HCT116 (cell line): ENCODE measurements at regions not wholly inside any gene's neighbourhood (a gene's known extent, or its start where the extent isn't known, plus 50 kb on each side); places are given as distances from the start of the nearest gene placed in this dataset.

Experiments used
- ATAC-seq: fragments of 200-7000 bp; cut with Tn5 transposase; 2 replicates; pipeline ENCODE4 v1.9.1; 2020; ENCODE audit warnings: mild to moderate bottlenecking, moderate library complexity
- BruUV-seq: library from RNA; stranded (reverse); fragments of 400-500 nt; replicated peaks from 2 replicates; lab custom pipeline; 2021; lab: Mats Ljungman, UMichigan
- CTCF ChIA-PET: fragments of 300-600 bp; sonication (Branson Sonifier 250); formaldehyde crosslinking; loops from one replicate; lab custom pipeline; 2021; ENCODE audit warnings: antibody characterized with exemption; lab: Charles Lee
- POLR2A ChIA-PET: fragments of 300-600, 350-600 bp; sonication (Branson Sonifier 250); formaldehyde crosslinking; loops from one replicate; lab custom pipeline; 2021; ENCODE audit warnings: antibody characterized with exemption; lab: Charles Lee
- RAD21 ChIA-PET, 2 experiments: fragments of 300-600 bp; sonication (Branson Sonifier 250); formaldehyde crosslinking; loops; one replicate each; lab custom pipeline; 2023; ENCODE audit warnings: low total read pairs in 2 of 2; ENCODE audit not compliant: uncharacterized antibody in 2 of 2, unreplicated experiment in 2 of 2, low non-redundant PET in 1 of 2; lab: Charles Lee
- DNase-seq: peaks from one replicate; pipeline ENCODE4 v3.0.0-alpha.2; 2010; ENCODE audit warnings: low read depth, low spot score
- H2AFZ ChIP-seq: fragments of 200-600 bp; shearing (Covaris generic), sonication (generic); 2 replicates; pipeline ENCODE4 v1.6.1; 2017; ENCODE audit warnings: low read depth, mixed run types, mixed read lengths, antibody characterized with exemption, low read length; ENCODE audit not compliant: poor library complexity, severe bottlenecking
- H3K27ac ChIP-seq: 2 replicates; pipeline ENCODE4 v1.5.1; 2012; ENCODE audit warnings: low read depth, low read length
- H3K27me3 ChIP-seq: fragments of 200-600 bp; sonication (generic); 2 replicates; pipeline ENCODE4 v1.6.1; 2016; ENCODE audit warnings: mixed run types, low read length, mixed read lengths; ENCODE audit not compliant: insufficient read depth
- H3K36me3 ChIP-seq, 2 experiments: fragments of 200-500 bp in 1 of 2; fragments of 200-600 bp in 1 of 2; sonication (Bioruptor generic) in 1 of 2; sonication (generic) in 1 of 2; 2 replicates each; pipeline versions ENCODE4 v1.5.1 to v1.6.1; 2014 to 2016; ENCODE audit warnings: low read length in 2 of 2, inconsistent platforms in 1 of 2, mixed read lengths in 1 of 2, mixed run types in 1 of 2; ENCODE audit not compliant: insufficient read depth in 2 of 2, control insufficient read depth in 1 of 2
- H3K4me1 ChIP-seq, 2 experiments: fragments of 200-600 bp in 1 of 2; sonication (generic) in 1 of 2; 2 replicates each; pipeline versions ENCODE4 v1.5.1 to v1.6.1; 2012 to 2017; ENCODE audit warnings: low read length in 2 of 2, inconsistent platforms in 1 of 2, mild to moderate bottlenecking in 1 of 2, mixed read lengths in 1 of 2, mixed run types in 1 of 2, moderate library complexity in 1 of 2; ENCODE audit not compliant: insufficient read depth in 2 of 2, control insufficient read depth in 1 of 2
- H3K4me2 ChIP-seq: fragments of 200-600 bp; sonication (generic); 2 replicates; pipeline ENCODE4 v1.6.1; 2017; ENCODE audit warnings: mixed run types, low read length, mixed read lengths
- H3K4me3 ChIP-seq, 2 experiments: fragments of 200-600 bp in 1 of 2; sonication (generic) in 1 of 2; replicated peaks in 1 of 2; 2 replicates each; pipeline ENCODE4 v1.5.1; 2011 to 2016; ENCODE audit warnings: low read length in 2 of 2, control low read depth in 1 of 2, low read depth in 1 of 2, mild to moderate bottlenecking in 1 of 2, mixed read lengths in 1 of 2, mixed run types in 1 of 2
- H3K79me2 ChIP-seq: fragments of 200-600 bp; sonication (generic); 2 replicates; pipeline ENCODE4 v1.6.1; 2017; ENCODE audit warnings: mild to moderate bottlenecking, mixed run types, low read length, moderate library complexity, mixed read lengths; ENCODE audit not compliant: insufficient read depth
- H3K9ac ChIP-seq: fragments of 200-600 bp; sonication (generic); 2 replicates; pipeline ENCODE4 v1.6.1; 2016; ENCODE audit warnings: low read length, mixed read lengths
- H3K9me2 ChIP-seq: fragments of 200-600 bp; sonication (generic), shearing (Covaris generic); 2 replicates; pipeline ENCODE4 v1.6.1; 2017; ENCODE audit warnings: mixed run types, mild to moderate bottlenecking, moderate library complexity; ENCODE audit not compliant: insufficient read depth
- H3K9me3 ChIP-seq, 2 experiments: fragments of 200-500 bp in 1 of 2; fragments of 200-600 bp in 1 of 2; sonication (Bioruptor generic) in 1 of 2; sonication (generic) in 1 of 2; 2 replicates each; pipeline ENCODE4 v1.6.1; 2014 to 2017; ENCODE audit warnings: low read length in 2 of 2, mixed read lengths in 2 of 2, inconsistent platforms in 1 of 2, low read depth in 1 of 2, mild to moderate bottlenecking in 1 of 2, mixed run types in 1 of 2, moderate library complexity in 1 of 2; ENCODE audit not compliant: control insufficient read depth in 1 of 2, insufficient read depth in 1 of 2
- H4K20me1 ChIP-seq: fragments of 200-600 bp; sonication (generic), shearing (Covaris generic); 2 replicates; pipeline ENCODE4 v1.6.1; 2017; ENCODE audit warnings: mixed run types, mild to moderate bottlenecking, moderate library complexity; ENCODE audit not compliant: insufficient read depth
- CEBPB ChIP-seq: IDR thresholded peaks from 2 replicates; pipeline ENCODE4 v1.6.1; 2012; ENCODE audit warnings: low read depth
- EGR1 ChIP-seq: IDR thresholded peaks from 2 replicates; pipeline ENCODE4 v1.6.1; 2012; ENCODE audit warnings: low read depth
- FOSL1 ChIP-seq: IDR thresholded peaks from 2 replicates; pipeline ENCODE4 v1.6.1; 2012; ENCODE audit warnings: low read depth
- JUND ChIP-seq: IDR thresholded peaks from 2 replicates; pipeline ENCODE4 v1.6.1; 2012
- POLR2AphosphoS5 ChIP-seq: IDR thresholded peaks from 2 replicates; pipeline ENCODE4 v1.6.1; 2011; ENCODE audit warnings: mild to moderate bottlenecking, low read depth, low read length, moderate library complexity
- TCF7L2 ChIP-seq: IDR thresholded peaks from 2 replicates; pipeline ENCODE4 v1.7.0; 2011; ENCODE audit warnings: borderline replicate concordance, inconsistent platforms; ENCODE audit not compliant: insufficient read depth, insufficient read length; ENCODE audit errors: extremely low read depth
- ZNF274 ChIP-seq: fragments of 200-500 bp; sonication (Bioruptor generic); IDR thresholded peaks from 2 replicates; pipeline ENCODE4 v1.6.1; 2014; ENCODE audit warnings: mild to moderate bottlenecking, low read depth, low read length, inconsistent platforms
- intact Hi-C: fragments of 100-400 bp; cut with micrococcal nuclease; formaldehyde crosslinking; loops from 2 replicates; pipeline ENCODE4 v1.10.0; 2022
- TF ChIP-seq, protein P1 (sequence below): IDR thresholded peaks from 2 replicates; pipeline ENCODE4 v1.6.1; 2012
- TF ChIP-seq, protein P2 (sequence below): IDR thresholded peaks from 2 replicates; pipeline ENCODE4 v1.6.1; 2012; ENCODE audit warnings: low read depth
- TF ChIP-seq, protein P3 (sequence below): IDR thresholded peaks from 2 replicates; pipeline ENCODE4 v1.6.1; 2011; ENCODE audit warnings: mild to moderate bottlenecking, low read length, moderate library complexity; ENCODE audit not compliant: insufficient replicate concordance; ENCODE audit errors: extremely low read depth

DNA sequence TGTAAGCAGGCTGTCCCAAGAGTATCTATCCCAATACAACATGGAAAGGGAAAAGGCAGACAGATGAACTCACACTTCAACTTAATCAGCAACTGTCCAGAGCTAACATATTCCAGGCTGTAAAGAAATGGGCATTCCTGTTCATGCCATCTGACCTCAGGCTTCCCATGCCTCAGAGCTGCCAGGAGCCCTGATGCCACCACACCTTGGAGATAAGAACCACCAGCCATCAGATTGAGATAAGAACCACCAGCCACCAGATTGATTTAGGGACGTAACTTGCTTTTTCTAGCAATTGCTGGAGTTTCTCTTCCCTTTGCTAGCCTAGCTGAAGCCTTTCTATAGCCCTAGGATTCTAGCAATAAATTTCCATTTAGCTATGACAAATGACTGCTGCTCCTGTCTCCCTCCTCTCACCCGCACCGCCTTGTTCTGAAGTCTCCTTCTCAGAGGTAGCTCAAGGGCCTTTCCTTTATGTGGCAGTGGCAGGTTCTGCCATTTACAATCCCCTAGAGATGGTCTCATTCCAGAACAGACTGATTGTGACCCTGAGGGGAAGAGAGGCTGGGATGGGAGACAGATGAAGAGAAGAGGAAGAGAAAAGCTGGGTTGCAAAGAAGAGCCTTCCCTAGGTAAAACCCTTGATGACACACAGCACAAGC lies 88.0 kb upstream of the CTTNBP2NL start:
- intact Hi-C loops, result no loop called here
- no peak for TF ChIP-seq TCF7L2
- TF ChIP-seq JUND, result no peak
- TF ChIP-seq, protein P1, sequence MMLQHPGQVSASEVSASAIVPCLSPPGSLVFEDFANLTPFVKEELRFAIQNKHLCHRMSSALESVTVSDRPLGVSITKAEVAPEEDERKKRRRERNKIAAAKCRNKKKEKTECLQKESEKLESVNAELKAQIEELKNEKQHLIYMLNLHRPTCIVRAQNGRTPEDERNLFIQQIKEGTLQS, result no peak
- no peak for TF ChIP-seq POLR2AphosphoS5
- no peak for TF ChIP-seq FOSL1
- no peak for TF ChIP-seq CEBPB
- TF ChIP-seq, protein P2, sequence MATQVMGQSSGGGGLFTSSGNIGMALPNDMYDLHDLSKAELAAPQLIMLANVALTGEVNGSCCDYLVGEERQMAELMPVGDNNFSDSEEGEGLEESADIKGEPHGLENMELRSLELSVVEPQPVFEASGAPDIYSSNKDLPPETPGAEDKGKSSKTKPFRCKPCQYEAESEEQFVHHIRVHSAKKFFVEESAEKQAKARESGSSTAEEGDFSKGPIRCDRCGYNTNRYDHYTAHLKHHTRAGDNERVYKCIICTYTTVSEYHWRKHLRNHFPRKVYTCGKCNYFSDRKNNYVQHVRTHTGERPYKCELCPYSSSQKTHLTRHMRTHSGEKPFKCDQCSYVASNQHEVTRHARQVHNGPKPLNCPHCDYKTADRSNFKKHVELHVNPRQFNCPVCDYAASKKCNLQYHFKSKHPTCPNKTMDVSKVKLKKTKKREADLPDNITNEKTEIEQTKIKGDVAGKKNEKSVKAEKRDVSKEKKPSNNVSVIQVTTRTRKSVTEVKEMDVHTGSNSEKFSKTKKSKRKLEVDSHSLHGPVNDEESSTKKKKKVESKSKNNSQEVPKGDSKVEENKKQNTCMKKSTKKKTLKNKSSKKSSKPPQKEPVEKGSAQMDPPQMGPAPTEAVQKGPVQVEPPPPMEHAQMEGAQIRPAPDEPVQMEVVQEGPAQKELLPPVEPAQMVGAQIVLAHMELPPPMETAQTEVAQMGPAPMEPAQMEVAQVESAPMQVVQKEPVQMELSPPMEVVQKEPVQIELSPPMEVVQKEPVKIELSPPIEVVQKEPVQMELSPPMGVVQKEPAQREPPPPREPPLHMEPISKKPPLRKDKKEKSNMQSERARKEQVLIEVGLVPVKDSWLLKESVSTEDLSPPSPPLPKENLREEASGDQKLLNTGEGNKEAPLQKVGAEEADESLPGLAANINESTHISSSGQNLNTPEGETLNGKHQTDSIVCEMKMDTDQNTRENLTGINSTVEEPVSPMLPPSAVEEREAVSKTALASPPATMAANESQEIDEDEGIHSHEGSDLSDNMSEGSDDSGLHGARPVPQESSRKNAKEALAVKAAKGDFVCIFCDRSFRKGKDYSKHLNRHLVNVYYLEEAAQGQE, result no peak
- TF ChIP-seq, protein P3, sequence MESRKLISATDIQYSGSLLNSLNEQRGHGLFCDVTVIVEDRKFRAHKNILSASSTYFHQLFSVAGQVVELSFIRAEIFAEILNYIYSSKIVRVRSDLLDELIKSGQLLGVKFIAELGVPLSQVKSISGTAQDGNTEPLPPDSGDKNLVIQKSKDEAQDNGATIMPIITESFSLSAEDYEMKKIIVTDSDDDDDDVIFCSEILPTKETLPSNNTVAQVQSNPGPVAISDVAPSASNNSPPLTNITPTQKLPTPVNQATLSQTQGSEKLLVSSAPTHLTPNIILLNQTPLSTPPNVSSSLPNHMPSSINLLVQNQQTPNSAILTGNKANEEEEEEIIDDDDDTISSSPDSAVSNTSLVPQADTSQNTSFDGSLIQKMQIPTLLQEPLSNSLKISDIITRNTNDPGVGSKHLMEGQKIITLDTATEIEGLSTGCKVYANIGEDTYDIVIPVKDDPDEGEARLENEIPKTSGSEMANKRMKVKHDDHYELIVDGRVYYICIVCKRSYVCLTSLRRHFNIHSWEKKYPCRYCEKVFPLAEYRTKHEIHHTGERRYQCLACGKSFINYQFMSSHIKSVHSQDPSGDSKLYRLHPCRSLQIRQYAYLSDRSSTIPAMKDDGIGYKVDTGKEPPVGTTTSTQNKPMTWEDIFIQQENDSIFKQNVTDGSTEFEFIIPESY, result no peak
- no peak for TF ChIP-seq EGR1
- no peak for TF ChIP-seq ZNF274
- ChIA-PET RAD21 (no interaction called here), POLR2A (no interaction called here), CTCF (interaction anchor here (3.5 kb wide), 1 partner anchor 9 kb away, joined by 14 read pairs; no protein-coding TSS in a partner anchor)
- ATAC-seq, result no peak
- BruUV-seq, result no TSS peak
- no peak overlapping the region for H3K4me2 ChIP-seq
- no peak overlapping the region for H2AFZ ChIP-seq
- no peaks in the 10 kb centered on the region for H3K9me3 ChIP-seq
- H3K4me3 ChIP-seq, result no peak overlapping the region
- H3K36me3 ChIP-seq, result no peaks in the 10 kb centered on the region
- no peaks in the 10 kb centered on the region for H3K79me2 ChIP-seq
- H3K27me3 ChIP-seq, result peaks cover 94% of the 10 kb centered on the region
- no peaks in the 10 kb centered on the region for H3K4me1 ChIP-seq
- no peaks in the 10 kb centered on the region for H4K20me1 ChIP-seq
- no peak overlapping the region for H3K27ac ChIP-seq
- H3K9ac ChIP-seq, result no peak overlapping the region
- no peak for DNase-seq
- no peaks in the 10 kb centered on the region for H3K9me2 ChIP-seq
